ENCODE measurements at regions not wholly inside any gene's neighbourhood (a gene's known extent, or its start where the extent isn't known, plus 50 kb on each side); places are given as distances from the start of the nearest gene placed in this dataset.
"Not testable (repeated sequence)": the region's sequence is repeated elsewhere in the genome, so short reads cannot be mapped to it uniquely, and the experiment has no call there.

GRCh38 chr7:51376420-51377092 lies 59.9 kb upstream of the COBL start:
- TF ChIP-seq POLR2AphosphoS5 (IDR thresholded peaks at IDR 0.05; ENCODE audit: borderline replicate concordance, low read depth, low read length) (no peak), FOXP2 (optimal IDR thresholded peaks at IDR 0.05; ENCODE audit: control extremely low read depth, extremely low read length, insufficient read depth) (no peak), EZH2 (IDR thresholded peaks at IDR 0.05) (no peak)
- Histone ChIP-seq H3K9me3 (ENCODE audit: low read depth, low read length) (no peaks in the 10 kb centered on the region), H3K4me3 (no peak overlapping the region), H3K27ac (no peak overlapping the region), H3K36me3 (ENCODE audit: insufficient read depth, low read length) (no peaks in the 10 kb centered on the region), H3K9ac (ENCODE audit: insufficient read length) (no peak overlapping the region)
- DNase-seq (ENCODE audit: low read depth, low spot score) = no peak

GRCh38 chr7:51374936-51375335 lies 58.3 kb upstream of the COBL start:
- no peaks in the 10 kb centered on the region for H3K9me3 ChIP-seq (ENCODE audit: low read depth, low read length)
- no peak for TF ChIP-seq EZH2 (IDR thresholded peaks at IDR 0.05)
- no peak for TF ChIP-seq POLR2AphosphoS5 (IDR thresholded peaks at IDR 0.05; ENCODE audit: borderline replicate concordance, low read depth, low read length)
- no peak for TF ChIP-seq FOXP2 (optimal IDR thresholded peaks at IDR 0.05; ENCODE audit: control extremely low read depth, extremely low read length, insufficient read depth)
- no peaks in the 10 kb centered on the region for H3K36me3 ChIP-seq (ENCODE audit: insufficient read depth, low read length)
- H3K9ac ChIP-seq (ENCODE audit: insufficient read length) = no peak overlapping the region
- no peak overlapping the region for H3K4me3 ChIP-seq
- DNase-seq (ENCODE audit: low read depth, low spot score) = no peak
- no peak overlapping the region for H3K27ac ChIP-seq

GRCh38 chr7:51373607-51374006 lies 57.0 kb upstream of the COBL start:
- H3K36me3 ChIP-seq (ENCODE audit: insufficient read depth, low read length); H3K9ac ChIP-seq (ENCODE audit: insufficient read length); H3K27ac ChIP-seq; DNase-seq (ENCODE audit: low read depth, low spot score); H3K4me3 ChIP-seq; H3K9me3 ChIP-seq (ENCODE audit: low read depth, low read length): not testable (repeated sequence)

GRCh38 chr7:51369746-51370145 lies 53.1 kb upstream of the COBL start:
- Histone ChIP-seq H3K9ac (ENCODE audit: insufficient read length) (no peak overlapping the region), H3K4me3 (no peak overlapping the region), H3K9me3 (ENCODE audit: low read depth, low read length) (no peaks in the 10 kb centered on the region), H3K27ac (no peak overlapping the region), H3K36me3 (ENCODE audit: insufficient read depth, low read length) (no peaks in the 10 kb centered on the region)
- no peak for DNase-seq (ENCODE audit: low read depth, low spot score)
- TF ChIP-seq EZH2 (IDR thresholded peaks at IDR 0.05) (no peak), POLR2AphosphoS5 (IDR thresholded peaks at IDR 0.05; ENCODE audit: borderline replicate concordance, low read depth, low read length) (no peak), FOXP2 (optimal IDR thresholded peaks at IDR 0.05; ENCODE audit: control extremely low read depth, extremely low read length, insufficient read depth) (no peak)

- DNase-seq (ENCODE audit: low read depth, low spot score); H3K9ac ChIP-seq (ENCODE audit: insufficient read length): not testable (repeated sequence)
Measured at GRCh38 chr7:51369228-51369627, 52.6 kb upstream of the COBL start.

GRCh38 chr7:51368334-51368733 lies 51.7 kb upstream of the COBL start:
- Histone ChIP-seq H3K9me3 (ENCODE audit: low read depth, low read length) (no peaks in the 10 kb centered on the region), H3K4me3 (no peak overlapping the region), H3K36me3 (ENCODE audit: insufficient read depth, low read length) (no peaks in the 10 kb centered on the region), H3K9ac (ENCODE audit: insufficient read length) (no peak overlapping the region), H3K27ac (no peak overlapping the region)
- no peak for DNase-seq (ENCODE audit: low read depth, low spot score)
- TF ChIP-seq FOXP2 (optimal IDR thresholded peaks at IDR 0.05; ENCODE audit: control extremely low read depth, extremely low read length, insufficient read depth) (no peak), POLR2AphosphoS5 (IDR thresholded peaks at IDR 0.05; ENCODE audit: borderline replicate concordance, low read depth, low read length) (no peak), EZH2 (IDR thresholded peaks at IDR 0.05) (no peak)

More at GRCh38 chr7:51369228-51369627, 52.6 kb upstream of the COBL start:
- H3K27ac ChIP-seq; H3K36me3 ChIP-seq (ENCODE audit: insufficient read depth, low read length); H3K9me3 ChIP-seq (ENCODE audit: low read depth, low read length); H3K4me3 ChIP-seq: not testable (repeated sequence)

GRCh38 chr7:51367614-51367968 lies 51.0 kb upstream of the COBL start:
- no peaks in the 10 kb centered on the region for H3K9me3 ChIP-seq (ENCODE audit: low read depth, low read length)
- DNase-seq (ENCODE audit: low read depth, low spot score) = no peak
- no peaks in the 10 kb centered on the region for H3K36me3 ChIP-seq (ENCODE audit: insufficient read depth, low read length)
- TF ChIP-seq POLR2AphosphoS5 (IDR thresholded peaks at IDR 0.05; ENCODE audit: borderline replicate concordance, low read depth, low read length) (no peak), EZH2 (IDR thresholded peaks at IDR 0.05) (no peak), FOXP2 (optimal IDR thresholded peaks at IDR 0.05; ENCODE audit: control extremely low read depth, extremely low read length, insufficient read depth) (no peak)
- no peak overlapping the region for H3K4me3 ChIP-seq
- no peak overlapping the region for H3K27ac ChIP-seq
- H3K9ac ChIP-seq (ENCODE audit: insufficient read length) = no peak overlapping the region

- no peaks in the 10 kb centered on the region for H3K9me3 ChIP-seq (ENCODE audit: low read depth, low read length)
- peak; percentile 0 for DNase-seq (ENCODE audit: low read depth, low spot score)
- no peak overlapping the region for H3K4me3 ChIP-seq
- no peaks in the 10 kb centered on the region for H3K36me3 ChIP-seq (ENCODE audit: insufficient read depth, low read length)
- no peak overlapping the region for H3K9ac ChIP-seq (ENCODE audit: insufficient read length)
- TF ChIP-seq POLR2AphosphoS5 (IDR thresholded peaks at IDR 0.05; ENCODE audit: borderline replicate concordance, low read depth, low read length) = no peak
- TF ChIP-seq EZH2 (IDR thresholded peaks at IDR 0.05) = no peak
- TF ChIP-seq FOXP2 (optimal IDR thresholded peaks at IDR 0.05; ENCODE audit: control extremely low read depth, extremely low read length, insufficient read depth) = no peak
- H3K27ac ChIP-seq = no peak overlapping the region
Measured at GRCh38 chr7:51366930-51367613, 50.5 kb upstream of the COBL start.
